ENCODE measurements at regions not wholly inside any gene's neighbourhood (a gene's known extent, or its start where the extent isn't known, plus 50 kb on each side); places are given as distances from the start of the nearest gene placed in this dataset.
"Not testable (repeated sequence)": the region's sequence is repeated elsewhere in the genome, so short reads cannot be mapped to it uniquely, and the experiment has no call there.

- FAIRE-seq: not testable (repeated sequence)
These were observed 108.5 kb upstream of the ZNF469 start for GRCh38 chr16:88274126-88274750.

GRCh38 chr16:88274847-88275246 is 107.9 kb upstream of the ZNF469 start:
- no peak for FAIRE-seq

GRCh38 chr16:88275336-88276122 is 107.2 kb upstream of the ZNF469 start:
- not testable (repeated sequence) for FAIRE-seq

- not testable (repeated sequence) for FAIRE-seq
These were observed 106.6 kb upstream of the ZNF469 start for GRCh38 chr16:88276123-88276588.

GRCh38 chr16:88276591-88276990 is 106.2 kb upstream of the ZNF469 start:
- FAIRE-seq: no peak

- no peak for FAIRE-seq
These were observed 102.8 kb upstream of the ZNF469 start for GRCh38 chr16:88279998-88280397.

GRCh38 chr16:88281858-88282563 is 100.7 kb upstream of the ZNF469 start:
- FAIRE-seq: no peak

- FAIRE-seq: no peak
These were observed 100.0 kb upstream of the ZNF469 start for GRCh38 chr16:88282564-88283395.

- FAIRE-seq: no peak
These were observed 99.2 kb upstream of the ZNF469 start for GRCh38 chr16:88283596-88283995.

- no peak for FAIRE-seq
These were observed 98.7 kb upstream of the ZNF469 start for GRCh38 chr16:88284101-88284500.

- FAIRE-seq: no peak
These were observed 97.9 kb upstream of the ZNF469 start for GRCh38 chr16:88284626-88285513.

- FAIRE-seq: no peak
These were observed 97.3 kb upstream of the ZNF469 start for GRCh38 chr16:88285514-88285822.

GRCh38 chr16:88286301-88286923 is 96.3 kb upstream of the ZNF469 start:
- FAIRE-seq: no peak

GRCh38 chr16:88287219-88287618 is 95.5 kb upstream of the ZNF469 start:
- FAIRE-seq: no peak

GRCh38 chr16:88288303-88288702 is 94.5 kb upstream of the ZNF469 start:
- no peak for FAIRE-seq

- no peak for FAIRE-seq
These were observed 93.8 kb upstream of the ZNF469 start for GRCh38 chr16:88289001-88289400.

- FAIRE-seq: no peak
These were observed 93.2 kb upstream of the ZNF469 start for GRCh38 chr16:88289561-88289960.

GRCh38 chr16:88289968-88290401 is 92.8 kb upstream of the ZNF469 start:
- FAIRE-seq: no peak

- FAIRE-seq: no peak
These were observed 91.6 kb upstream of the ZNF469 start for GRCh38 chr16:88290850-88291830.
